MCF 10A (cell line): ENCODE measurements at regions not wholly inside any gene's neighbourhood (a gene's known extent, or its start where the extent isn't known, plus 50 kb on each side); places are given as distances from the start of the nearest gene placed in this dataset.

Experiments
- BruUV-seq: library from RNA; stranded (reverse); fragments of 400-500 nt; replicated peaks from 2 replicates; lab custom pipeline; 2021; lab: Mats Ljungman, UMichigan
- CTCF ChIA-PET: fragments of 300-600 bp; sonication (Branson Sonifier 250); formaldehyde crosslinking; extraction: SDS; loops from one replicate; lab custom pipeline; 2021; ENCODE audit warnings: antibody characterized with exemption, inconsistent platforms; lab: Yijun Ruan, JAX
- POLR2A ChIA-PET: fragments of 300-600, 350-650 bp; sonication (Branson Sonifier 250); formaldehyde crosslinking; extraction: SDS; loops from one replicate; lab custom pipeline; 2020; ENCODE audit warnings: antibody characterized with exemption, inconsistent platforms; lab: Yijun Ruan, JAX
- DNase-seq: peaks from one replicate; pipeline ENCODE4 v3.0.0-alpha.2; 2018; ENCODE audit not compliant: unreplicated experiment
- H3K27ac Mint-ChIP-seq: one replicate; pipeline ENCODE4 v1.8.0; 2022; ENCODE audit warnings: mild to moderate bottlenecking, low read depth, mixed read lengths; ENCODE audit not compliant: unreplicated experiment
- H3K27me3 Mint-ChIP-seq: one replicate; pipeline ENCODE4 v1.8.0; 2022; ENCODE audit warnings: mixed read lengths; ENCODE audit not compliant: insufficient read depth, unreplicated experiment
- H3K36me3 Mint-ChIP-seq: one replicate; pipeline ENCODE4 v1.8.0; 2022; ENCODE audit warnings: mild to moderate bottlenecking, moderate library complexity, mixed read lengths; ENCODE audit not compliant: insufficient read depth, unreplicated experiment
- H3K4me1 Mint-ChIP-seq: one replicate; pipeline ENCODE4 v1.8.0; 2022; ENCODE audit warnings: mixed read lengths; ENCODE audit not compliant: insufficient read depth, unreplicated experiment
- H3K4me3 Mint-ChIP-seq: one replicate; pipeline ENCODE4 v1.8.0; 2022; ENCODE audit warnings: mild to moderate bottlenecking, moderate library complexity, mixed read lengths; ENCODE audit not compliant: unreplicated experiment
- H3K9me3 Mint-ChIP-seq: one replicate; pipeline ENCODE4 v1.8.0; 2022; ENCODE audit warnings: mixed read lengths; ENCODE audit not compliant: unreplicated experiment
- intact Hi-C: fragments of 100-400 bp; cut with micrococcal nuclease; formaldehyde crosslinking; loops from 2 replicates; pipeline ENCODE4 v1.14.1; 2022
- TF ChIP-seq, protein P1 (sequence below): fragments of 200-600 bp; IDR thresholded peaks from one replicate; pipeline ENCODE4 v1.8.0; 2022; ENCODE audit warnings: antibody characterized with exemption, mild to moderate bottlenecking; ENCODE audit not compliant: unreplicated experiment

DNA sequence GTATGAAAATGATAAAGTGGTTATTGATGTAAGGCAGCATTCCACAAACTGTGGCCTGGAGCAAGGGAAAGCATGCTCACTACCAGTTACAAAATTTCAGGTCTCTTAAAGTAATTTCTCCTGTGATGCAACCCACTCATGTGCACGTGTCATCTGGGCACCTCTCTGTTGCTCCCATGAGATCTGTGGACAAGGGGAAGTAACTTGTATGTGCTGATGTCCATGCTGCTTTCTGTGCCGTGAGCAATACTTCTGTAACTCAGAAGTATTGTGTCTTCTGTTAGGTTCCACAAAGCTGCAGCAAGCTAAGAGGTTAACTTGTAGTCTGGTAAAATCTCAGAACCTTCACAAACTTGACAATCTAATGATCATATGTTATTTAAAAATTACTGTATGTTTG is 930.0 kb upstream of the SLITRK6 start:
- Mint-ChIP-seq H3K27me3 (no peaks in the 10 kb centered on the region), H3K4me1 (no peaks in the 10 kb centered on the region), H3K9me3 (peaks cover 7% of the 10 kb centered on the region), H3K36me3 (no peaks in the 10 kb centered on the region), H3K4me3 (no peak overlapping the region), H3K27ac (no peak overlapping the region)
- POLR2A ChIA-PET = no interaction called here
- DNase-seq = peak; percentile 31
- no TSS peak for BruUV-seq
- TF ChIP-seq, protein P1, sequence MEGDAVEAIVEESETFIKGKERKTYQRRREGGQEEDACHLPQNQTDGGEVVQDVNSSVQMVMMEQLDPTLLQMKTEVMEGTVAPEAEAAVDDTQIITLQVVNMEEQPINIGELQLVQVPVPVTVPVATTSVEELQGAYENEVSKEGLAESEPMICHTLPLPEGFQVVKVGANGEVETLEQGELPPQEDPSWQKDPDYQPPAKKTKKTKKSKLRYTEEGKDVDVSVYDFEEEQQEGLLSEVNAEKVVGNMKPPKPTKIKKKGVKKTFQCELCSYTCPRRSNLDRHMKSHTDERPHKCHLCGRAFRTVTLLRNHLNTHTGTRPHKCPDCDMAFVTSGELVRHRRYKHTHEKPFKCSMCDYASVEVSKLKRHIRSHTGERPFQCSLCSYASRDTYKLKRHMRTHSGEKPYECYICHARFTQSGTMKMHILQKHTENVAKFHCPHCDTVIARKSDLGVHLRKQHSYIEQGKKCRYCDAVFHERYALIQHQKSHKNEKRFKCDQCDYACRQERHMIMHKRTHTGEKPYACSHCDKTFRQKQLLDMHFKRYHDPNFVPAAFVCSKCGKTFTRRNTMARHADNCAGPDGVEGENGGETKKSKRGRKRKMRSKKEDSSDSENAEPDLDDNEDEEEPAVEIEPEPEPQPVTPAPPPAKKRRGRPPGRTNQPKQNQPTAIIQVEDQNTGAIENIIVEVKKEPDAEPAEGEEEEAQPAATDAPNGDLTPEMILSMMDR = no peak
- CTCF ChIA-PET = no interaction called here
- intact Hi-C loops = no loop called here

GRCh38 chr13:86731987-86732386 is 932.8 kb upstream of the SLITRK6 start:
- Mint-ChIP-seq H3K27ac (no peak overlapping the region), H3K9me3 (peaks cover 14% of the 10 kb centered on the region), H3K27me3 (no peaks in the 10 kb centered on the region), H3K4me1 (no peaks in the 10 kb centered on the region), H3K4me3 (no peak overlapping the region), H3K36me3 (no peaks in the 10 kb centered on the region)
- intact Hi-C loops = no loop called here
- ChIA-PET POLR2A (no interaction called here), CTCF (interaction anchor here (0.7 to 1.5 kb wide), 3 partner anchors 9 to 90 kb away, joined by 3 read pairs; no protein-coding TSS in a partner anchor)
- TF ChIP-seq, protein P1 = no peak
- no TSS peak for BruUV-seq
- no peak for DNase-seq

DNA sequence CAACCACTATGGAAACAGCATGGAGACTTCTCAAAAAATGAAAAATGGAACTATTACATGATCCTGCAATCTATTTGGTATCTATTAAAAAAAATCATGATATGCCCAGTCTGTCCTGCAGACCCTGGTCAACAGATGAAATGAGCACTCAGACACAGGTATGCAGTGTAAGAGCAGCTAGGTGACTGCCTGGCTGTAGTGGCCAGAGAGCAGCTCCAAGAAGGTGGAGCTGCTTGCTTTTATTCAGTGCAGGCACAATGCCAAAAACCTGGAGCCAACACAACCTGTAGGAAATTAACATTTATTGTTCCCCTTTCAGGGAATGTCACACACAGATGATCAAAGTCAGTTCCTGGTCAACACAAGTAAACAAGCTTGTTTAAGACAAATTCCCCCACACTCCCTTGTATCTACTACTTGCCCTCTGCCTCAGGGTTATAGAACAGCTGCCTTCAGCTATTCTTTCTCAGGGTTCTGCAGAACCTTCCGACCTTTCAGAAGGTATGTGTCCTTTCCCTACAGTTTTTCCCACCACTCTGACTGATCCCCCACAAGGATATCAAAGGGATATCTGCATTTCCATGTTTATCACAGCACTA is 933.7 kb upstream of the SLITRK5 start:
- H3K36me3 Mint-ChIP-seq = no peaks in the 10 kb centered on the region
- no peak for DNase-seq
- BruUV-seq = no TSS peak
- CTCF ChIA-PET = no interaction called here
- H3K4me3 Mint-ChIP-seq = no peak overlapping the region
- H3K27me3 Mint-ChIP-seq = no peaks in the 10 kb centered on the region
- intact Hi-C loops = no loop called here
- no peaks in the 10 kb centered on the region for H3K4me1 Mint-ChIP-seq
- no peak overlapping the region for H3K27ac Mint-ChIP-seq
- peaks cover 14% of the 10 kb centered on the region for H3K9me3 Mint-ChIP-seq
- TF ChIP-seq, protein P1 = no peak
- POLR2A ChIA-PET = no interaction called here

DNA sequence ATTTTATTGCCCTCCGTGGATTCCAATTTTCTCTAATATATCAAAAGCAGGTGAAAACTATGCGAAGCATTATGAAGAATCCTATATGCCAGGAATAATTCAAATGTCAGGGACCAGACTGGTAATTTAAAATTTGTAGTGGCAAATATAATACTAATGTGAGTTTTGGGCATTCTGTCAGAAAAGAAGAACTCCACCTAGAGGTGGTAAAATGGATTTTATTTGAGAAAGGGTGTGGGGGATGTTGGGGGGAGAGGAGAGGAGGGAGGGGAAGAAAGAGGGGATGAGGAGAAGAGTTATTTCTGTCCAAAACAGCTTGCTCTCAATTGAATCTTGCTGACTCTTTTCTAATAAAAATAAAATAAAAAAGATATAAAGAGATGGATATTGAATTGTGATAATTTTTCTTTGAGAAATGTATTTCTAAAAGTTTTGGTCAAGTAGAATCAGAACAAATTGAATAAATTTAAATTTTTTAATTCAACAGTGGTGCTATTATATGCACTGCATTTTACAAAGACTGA is 929.3 kb upstream of the SLITRK5 start:
- CTCF ChIA-PET = interaction anchor here (1.0 to 1.2 kb wide), 3 partner anchors 10 to 84 kb away, joined by 3 to 4 read pairs (median 3); no protein-coding TSS in a partner anchor
- no peak overlapping the region for H3K4me3 Mint-ChIP-seq

More for the DNA sequence above, 929.3 kb upstream of the SLITRK5 start:
- BruUV-seq = no TSS peak
- intact Hi-C loops = no loop called here
- peaks cover under 1% of the 10 kb centered on the region for H3K9me3 Mint-ChIP-seq
- POLR2A ChIA-PET = no interaction called here
- no peak for DNase-seq
- H3K36me3 Mint-ChIP-seq = no peaks in the 10 kb centered on the region
- TF ChIP-seq, protein P1 = no peak
- no peaks in the 10 kb centered on the region for H3K27me3 Mint-ChIP-seq
- H3K27ac Mint-ChIP-seq = no peak overlapping the region
- no peaks in the 10 kb centered on the region for H3K4me1 Mint-ChIP-seq
